Lung (tissue), 11 donors: ENCODE measurements at regions not wholly inside any gene's neighbourhood (a gene's known extent, or its start where the extent isn't known, plus 50 kb on each side); places are given as distances from the start of the nearest gene placed in this dataset.

Source experiments
- ATAC-seq: fragments of 200-7000 bp; cut with Tn5 transposase; one replicate; pipeline ENCODE4 v1.9.1; 2020; ENCODE audit warnings: moderate number of reproducible peaks; ENCODE audit not compliant: insufficient read depth, low FRiP score
- DNase-seq, 3 donors: peaks; one replicate each; pipeline ENCODE4 v3.0.0-alpha.2; 2013 to 2017
- H3K27ac ChIP-seq, 2 donors: one replicate each; pipeline ENCODE4 v1.5.1; 2013; ENCODE audit warnings: mild to moderate bottlenecking in 2 of 2, moderate library complexity in 2 of 2, control low read depth in 1 of 2, inconsistent platforms in 1 of 2, low read depth in 1 of 2, low read length in 1 of 2
- H3K27me3 ChIP-seq, 3 donors: one replicate each; pipeline ENCODE4 v1.5.1; 2013; ENCODE audit warnings: low read length in 2 of 3; ENCODE audit not compliant: control insufficient read depth in 3 of 3, insufficient read depth in 3 of 3
- H3K36me3 ChIP-seq, 4 donors: one replicate each; pipeline ENCODE4 v1.5.1; 2013; ENCODE audit warnings: low read length in 4 of 4, mild to moderate bottlenecking in 1 of 4, moderate library complexity in 1 of 4; ENCODE audit not compliant: control insufficient read depth in 4 of 4, insufficient read depth in 4 of 4
- H3K4me1 ChIP-seq, 5 donors: one replicate each; pipeline ENCODE4 v1.5.1; 2013; ENCODE audit warnings: low read length in 5 of 5, mild to moderate bottlenecking in 2 of 5, moderate library complexity in 1 of 5; ENCODE audit not compliant: control insufficient read depth in 5 of 5, insufficient read depth in 5 of 5
- H3K4me3 ChIP-seq: one replicate; pipeline ENCODE4 v1.5.1; 2013; ENCODE audit warnings: mild to moderate bottlenecking, control low read depth, moderate library complexity
- H3K9ac ChIP-seq, 2 donors: one replicate each; pipeline ENCODE4 v1.5.1; 2013; ENCODE audit warnings: low read length in 2 of 2, control low read depth in 1 of 2; ENCODE audit not compliant: insufficient read depth in 1 of 2
- H3K9me3 ChIP-seq, 4 donors: one replicate each; pipeline ENCODE4 v1.5.1; 2013; ENCODE audit warnings: low read length in 3 of 4, mild to moderate bottlenecking in 1 of 4, moderate library complexity in 1 of 4; ENCODE audit not compliant: control insufficient read depth in 4 of 4, insufficient read depth in 3 of 4
- WGBS, 2 donors: extraction: QIAGEN DNeasy Blood & Tissue Kit; methylation state at CpG; one replicate each; pipeline ENCODE4 v1.1.7; 2013; 5-methylcytosine and 5-hydroxymethylcytosine counted together
- TF ChIP-seq, protein P1 (sequence below): IDR thresholded peaks from 2 replicates; pipeline ENCODE4 v1.5.1; 2012; ENCODE audit warnings: mild to moderate bottlenecking; ENCODE audit errors: control extremely low read depth, extremely low read depth
- donor health status: control.
- donor health status: control.
- donor health status: Bipolar disorder and iron deficiency.
- donor health status: healthy.
- donor health status: DM: yes; HTN: yes; CAD: no.

DNA sequence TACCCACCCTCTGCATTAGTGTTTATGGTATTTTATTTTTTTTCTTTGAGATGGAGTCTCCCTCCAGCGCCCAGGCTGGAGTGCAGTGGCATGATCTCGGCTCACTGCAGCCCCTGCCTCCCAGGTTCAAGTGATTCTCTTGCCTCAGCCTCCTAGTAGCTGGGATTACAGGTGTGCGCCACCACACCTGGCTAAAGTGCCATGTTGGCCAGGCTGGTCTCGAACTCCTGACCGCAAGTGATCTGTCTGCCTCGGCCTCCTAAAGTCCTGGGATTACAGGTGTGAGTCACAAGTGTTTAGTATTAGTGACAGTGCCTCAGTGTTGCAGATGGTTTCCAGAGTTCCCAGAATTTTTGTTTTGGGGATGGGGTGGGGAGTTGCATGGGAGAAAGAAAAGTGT, 120.3 kb downstream of the NPY start:
- H3K9ac ChIP-seq = no peak overlapping the region
- H3K27me3 ChIP-seq = no peaks in the 10 kb centered on the region
- H3K4me1 ChIP-seq = no peaks in the 10 kb centered on the region
- ATAC-seq (no peak), DNase-seq (no peak)
- no peaks in the 10 kb centered on the region for H3K9me3 ChIP-seq
- no peak overlapping the region for H3K27ac ChIP-seq
- TF ChIP-seq, protein P1, sequence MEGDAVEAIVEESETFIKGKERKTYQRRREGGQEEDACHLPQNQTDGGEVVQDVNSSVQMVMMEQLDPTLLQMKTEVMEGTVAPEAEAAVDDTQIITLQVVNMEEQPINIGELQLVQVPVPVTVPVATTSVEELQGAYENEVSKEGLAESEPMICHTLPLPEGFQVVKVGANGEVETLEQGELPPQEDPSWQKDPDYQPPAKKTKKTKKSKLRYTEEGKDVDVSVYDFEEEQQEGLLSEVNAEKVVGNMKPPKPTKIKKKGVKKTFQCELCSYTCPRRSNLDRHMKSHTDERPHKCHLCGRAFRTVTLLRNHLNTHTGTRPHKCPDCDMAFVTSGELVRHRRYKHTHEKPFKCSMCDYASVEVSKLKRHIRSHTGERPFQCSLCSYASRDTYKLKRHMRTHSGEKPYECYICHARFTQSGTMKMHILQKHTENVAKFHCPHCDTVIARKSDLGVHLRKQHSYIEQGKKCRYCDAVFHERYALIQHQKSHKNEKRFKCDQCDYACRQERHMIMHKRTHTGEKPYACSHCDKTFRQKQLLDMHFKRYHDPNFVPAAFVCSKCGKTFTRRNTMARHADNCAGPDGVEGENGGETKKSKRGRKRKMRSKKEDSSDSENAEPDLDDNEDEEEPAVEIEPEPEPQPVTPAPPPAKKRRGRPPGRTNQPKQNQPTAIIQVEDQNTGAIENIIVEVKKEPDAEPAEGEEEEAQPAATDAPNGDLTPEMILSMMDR = no peak
- no peaks in the 10 kb centered on the region for H3K36me3 ChIP-seq
- 86 to 96% methylated on average over 6 of the region's 6 CpGs for WGBS, 2 donors
- H3K4me3 ChIP-seq = no peak overlapping the region

DNA sequence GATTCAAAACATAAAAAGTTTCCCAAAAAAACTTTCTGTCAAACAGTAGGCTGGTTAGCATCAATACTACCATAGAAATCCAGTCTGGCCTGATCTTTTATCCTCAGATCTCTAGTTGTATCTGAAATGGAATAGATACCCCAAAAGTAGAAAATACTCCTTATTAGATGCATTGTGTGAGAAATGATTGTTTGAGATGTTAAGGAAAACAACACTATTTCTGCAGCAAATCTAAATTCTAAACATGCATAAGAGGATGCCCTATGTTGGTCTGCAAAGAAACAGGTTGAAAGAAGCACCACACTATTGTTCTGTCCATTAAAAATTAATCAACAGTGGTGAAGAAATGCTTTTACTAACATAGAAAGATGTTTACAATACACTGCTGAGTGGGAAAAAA, 121.0 kb downstream of the NPY start:
- Histone ChIP-seq H3K27ac (no peak overlapping the region), H3K4me3 (no peak overlapping the region), H3K36me3 (no peaks in the 10 kb centered on the region), H3K27me3 (no peaks in the 10 kb centered on the region), H3K4me1 (no peaks in the 10 kb centered on the region), H3K9me3 (no peaks in the 10 kb centered on the region), H3K9ac (no peak overlapping the region)
- DNase-seq (no peak), ATAC-seq (no peak)
- TF ChIP-seq, protein P1 = no peak

DNA sequence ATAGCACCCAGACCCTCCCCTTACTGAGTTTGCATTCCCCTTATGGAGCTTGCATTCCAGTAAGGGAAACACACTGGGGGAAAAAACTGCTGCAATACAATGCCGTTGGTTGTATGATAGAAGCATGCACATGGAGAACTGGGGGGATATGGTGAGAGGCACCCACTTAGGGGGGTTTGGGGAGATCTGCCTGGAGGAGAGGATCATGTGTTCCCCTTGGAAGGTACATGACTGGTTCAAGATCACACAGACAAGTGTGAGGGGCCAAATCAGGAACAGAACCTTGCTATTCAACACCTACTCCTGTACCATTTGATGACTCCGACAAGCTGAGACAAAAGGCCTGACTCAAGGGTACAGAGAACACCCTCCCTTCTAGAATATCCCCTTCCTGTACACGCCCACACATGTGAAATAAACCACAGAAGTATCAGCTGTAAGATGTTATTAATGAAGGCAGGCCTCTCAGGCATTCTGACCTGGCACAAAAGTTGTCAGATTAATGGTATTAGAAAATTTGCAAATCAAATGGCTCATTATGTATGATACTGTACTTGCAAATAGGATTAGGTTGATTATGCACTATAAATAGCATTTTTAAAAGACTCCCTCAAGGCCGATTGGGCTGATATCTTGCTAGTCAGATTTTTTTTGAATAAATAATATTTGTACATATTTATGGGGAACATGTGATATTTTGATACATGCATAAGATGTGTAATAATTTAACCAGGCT, 122.2 kb downstream of the NPY start:
- no peak overlapping the region for H3K4me3 ChIP-seq
- TF ChIP-seq, protein P1 = no peak
- DNase-seq = no peak

DNA sequence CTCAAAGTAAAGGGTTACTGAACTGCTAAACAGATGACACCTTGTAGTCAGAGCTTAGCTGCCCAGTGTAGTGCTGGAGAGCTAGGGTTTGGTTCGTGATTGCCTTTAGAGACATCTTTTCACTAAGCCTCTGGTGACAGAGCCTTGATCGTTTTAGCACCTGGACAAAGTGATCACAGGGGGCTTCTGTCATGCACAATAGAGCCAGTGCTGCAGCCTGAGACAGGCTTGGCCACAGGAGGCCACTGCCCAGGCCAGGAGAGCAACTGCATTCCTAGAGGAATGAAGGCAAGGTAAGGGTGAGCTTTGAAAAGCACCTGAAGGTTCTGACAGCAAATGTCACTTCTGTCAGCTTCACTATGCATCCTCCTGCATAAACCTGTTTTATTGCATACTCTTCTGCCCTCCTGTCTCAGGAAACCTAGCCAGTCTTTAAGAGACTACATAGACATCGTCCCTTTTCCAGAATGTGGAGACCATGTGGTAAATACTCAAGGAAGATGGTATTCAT, 122.9 kb downstream of the NPY start:
- no peak overlapping the region for H3K4me3 ChIP-seq
- no peaks in the 10 kb centered on the region for H3K9me3 ChIP-seq
- no peaks in the 10 kb centered on the region for H3K27me3 ChIP-seq
- no peaks in the 10 kb centered on the region for H3K4me1 ChIP-seq
- WGBS, 2 donors = 68 to 82% methylated on average over 3 of the region's 3 CpGs
- DNase-seq (no peak), ATAC-seq (no peak)
- no peak overlapping the region for H3K27ac ChIP-seq
- TF ChIP-seq, protein P1 = no peak
- H3K36me3 ChIP-seq = no peaks in the 10 kb centered on the region
- H3K9ac ChIP-seq = no peak overlapping the region

More for the DNA sequence above, 122.2 kb downstream of the NPY start:
- Histone ChIP-seq H3K36me3 (no peaks in the 10 kb centered on the region), H3K4me1 (no peaks in the 10 kb centered on the region), H3K9ac (no peak overlapping the region), H3K27ac (no peak overlapping the region), H3K27me3 (no peaks in the 10 kb centered on the region), H3K9me3 (no peaks in the 10 kb centered on the region)
- WGBS, 2 donors = 51 to 61% methylated on average over 4 of the region's 4 CpGs
- no peak for ATAC-seq
